Transverse colon (tissue), 4 donors: ENCODE measurements at regions not wholly inside any gene's neighbourhood (a gene's known extent, or its start where the extent isn't known, plus 50 kb on each side); places are given as distances from the start of the nearest gene placed in this dataset.

Source experiments
- DNase-seq: peaks from one replicate; pipeline ENCODE4 v3.0.0-alpha.2; 2019
- H3K27ac ChIP-seq, 4 donors: fragments of 200-600 bp; sonication (generic); 2 replicates each; pipeline ENCODE4 v1.5.1; 2016 to 2018; ENCODE audit warnings: inconsistent platforms in 4 of 4
- H3K27me3 ChIP-seq: fragments of 200-600 bp; sonication (generic); 2 replicates; pipeline ENCODE4 v1.5.1; 2017; ENCODE audit warnings: inconsistent platforms
- H3K36me3 ChIP-seq, 4 donors: fragments of 200-600 bp; sonication (generic); 2 replicates each; pipeline ENCODE4 v1.5.1; 2017 to 2019; ENCODE audit warnings: inconsistent platforms in 4 of 4
- H3K4me1 ChIP-seq, 4 donors: fragments of 200-600 bp; sonication (generic); 2 replicates each; pipeline ENCODE4 v1.5.1; 2017 to 2020; ENCODE audit warnings: inconsistent platforms in 4 of 4
- H3K4me3 ChIP-seq, 4 donors: fragments of 200-600 bp; sonication (generic); 1 replicate in 1 of 4; 2 replicates in 3 of 4; pipeline versions ENCODE4 v1.5.1 to v1.6.1; 2017 to 2019; ENCODE audit warnings: inconsistent platforms in 4 of 4
- H3K9me3 ChIP-seq, 2 donors: fragments of 200-600 bp; sonication (generic); 2 replicates each; pipeline ENCODE4 v1.5.1; 2017 to 2019; ENCODE audit warnings: inconsistent platforms in 2 of 2
- EP300 ChIP-seq: sonication (generic); formaldehyde crosslinking; IDR thresholded peaks from one replicate; pipeline ENCODE4 v1.6.1; 2017; ENCODE audit warnings: antibody characterized with exemption, low read depth
- POLR2A ChIP-seq: fragments of 450-650 bp; IDR thresholded peaks from one replicate; pipeline ENCODE4 v1.6.1; 2016; ENCODE audit warnings: antibody characterized with exemption, mild to moderate bottlenecking, moderate library complexity
- POLR2AphosphoS5 ChIP-seq, 3 donors: sonication (generic); formaldehyde crosslinking; IDR thresholded peaks; one replicate each; pipeline ENCODE4 v1.6.1; 2016; ENCODE audit warnings: antibody characterized with exemption in 3 of 3
- WGBS, 2 donors: methylation state at CpG; one replicate each; pipeline ENCODE4 v1.1.5; 2018; ENCODE audit warnings: low coverage in 1 of 2; 5-methylcytosine and 5-hydroxymethylcytosine counted together
- in situ Hi-C, 4 donors: fragments of 200-750 bp; cut with MboI; loops; one replicate each; pipeline versions ENCODE4 v1.15.0 to v1.15.1; 2017; ENCODE audit warnings: low sequenced_read_pairs in 3 of 4, low pct_ligation_motif_present in 1 of 4, low pct_unique_long_range_greater_than_20kb in 1 of 4
- intact Hi-C: fragments of 100-400 bp; cut with DNase I; formaldehyde crosslinking; loops from one replicate; pipeline ENCODE4 v1.15.1; 2023; ENCODE audit warnings: low total_unique reads
- TF ChIP-seq, protein P1 (sequence below), 5 experiments: fragments of 200-600 bp in 3 of 5; fragments of 450-650 bp in 2 of 5; sonication (generic) in 3 of 5; IDR thresholded peaks; 1 replicate in 2 of 5; 2 replicates in 3 of 5; pipeline ENCODE4 v1.5.1; 2016 to 2017; ENCODE audit warnings: antibody characterized with exemption in 5 of 5, inconsistent platforms in 3 of 5, mild to moderate bottlenecking in 2 of 5, moderate library complexity in 1 of 5

- no peaks in the 10 kb centered on the region for H3K9me3 ChIP-seq
- WGBS, 2 donors: 82% methylated on average over 7 of the region's 8 CpGs; no CpG with 5 or more reads in 1 of the 2 donors
- TF ChIP-seq EP300 (no peak), POLR2A (no peak), POLR2AphosphoS5 (IDR thresholded peaks at IDR 0.05) (no peak)
- TF ChIP-seq, protein P1, sequence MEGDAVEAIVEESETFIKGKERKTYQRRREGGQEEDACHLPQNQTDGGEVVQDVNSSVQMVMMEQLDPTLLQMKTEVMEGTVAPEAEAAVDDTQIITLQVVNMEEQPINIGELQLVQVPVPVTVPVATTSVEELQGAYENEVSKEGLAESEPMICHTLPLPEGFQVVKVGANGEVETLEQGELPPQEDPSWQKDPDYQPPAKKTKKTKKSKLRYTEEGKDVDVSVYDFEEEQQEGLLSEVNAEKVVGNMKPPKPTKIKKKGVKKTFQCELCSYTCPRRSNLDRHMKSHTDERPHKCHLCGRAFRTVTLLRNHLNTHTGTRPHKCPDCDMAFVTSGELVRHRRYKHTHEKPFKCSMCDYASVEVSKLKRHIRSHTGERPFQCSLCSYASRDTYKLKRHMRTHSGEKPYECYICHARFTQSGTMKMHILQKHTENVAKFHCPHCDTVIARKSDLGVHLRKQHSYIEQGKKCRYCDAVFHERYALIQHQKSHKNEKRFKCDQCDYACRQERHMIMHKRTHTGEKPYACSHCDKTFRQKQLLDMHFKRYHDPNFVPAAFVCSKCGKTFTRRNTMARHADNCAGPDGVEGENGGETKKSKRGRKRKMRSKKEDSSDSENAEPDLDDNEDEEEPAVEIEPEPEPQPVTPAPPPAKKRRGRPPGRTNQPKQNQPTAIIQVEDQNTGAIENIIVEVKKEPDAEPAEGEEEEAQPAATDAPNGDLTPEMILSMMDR (IDR thresholded peaks at IDR 0.05): no peak
- intact Hi-C loops: no loop called here
- no peak for DNase-seq
- H3K4me3 ChIP-seq: no peak overlapping the region
- no peaks in the 10 kb centered on the region for H3K27me3 ChIP-seq
- in situ Hi-C loops: no loop called here
- H3K4me1 ChIP-seq: no peaks in the 10 kb centered on the region
- H3K36me3 ChIP-seq: no peaks in the 10 kb centered on the region
- H3K27ac ChIP-seq: no peak overlapping the region
These were observed 242.1 kb downstream of the CTTN start for GRCh38 chr11:70640408-70640807.

- no peaks in the 10 kb centered on the region for H3K4me1 ChIP-seq
- in situ Hi-C loops (no loop called here), intact Hi-C loops (no loop called here)
- WGBS, 2 donors: 35 to 64% methylated on average over 6 to 12 of the region's 12 CpGs
- no peak for DNase-seq
- H3K9me3 ChIP-seq: no peaks in the 10 kb centered on the region
- TF ChIP-seq POLR2A (no peak), POLR2AphosphoS5 (IDR thresholded peaks at IDR 0.05) (no peak), EP300 (no peak)
- TF ChIP-seq, protein P1 (IDR thresholded peaks at IDR 0.05): no peak
- H3K27me3 ChIP-seq: no peaks in the 10 kb centered on the region
- no peak overlapping the region for H3K4me3 ChIP-seq
- no peaks in the 10 kb centered on the region for H3K36me3 ChIP-seq
- no peak overlapping the region for H3K27ac ChIP-seq
These were observed 243.0 kb downstream of the CTTN start for GRCh38 chr11:70641369-70641768.

GRCh38 chr11:70642266-70642665, 243.9 kb downstream of the CTTN start:
- intact Hi-C loops (no loop called here), in situ Hi-C loops (no loop called here)
- no peak overlapping the region for H3K4me3 ChIP-seq
- no peaks in the 10 kb centered on the region for H3K36me3 ChIP-seq
- no peak for DNase-seq
- 74 to 96% methylated on average over 4 to 14 of the region's 14 CpGs for WGBS, 2 donors
- no peaks in the 10 kb centered on the region for H3K27me3 ChIP-seq
- H3K9me3 ChIP-seq: no peaks in the 10 kb centered on the region
- no peaks in the 10 kb centered on the region for H3K4me1 ChIP-seq
- TF ChIP-seq POLR2AphosphoS5 (IDR thresholded peaks at IDR 0.05) (no peak), POLR2A (no peak), EP300 (no peak)
- TF ChIP-seq, protein P1 (IDR thresholded peaks at IDR 0.05): no peak
- no peak overlapping the region for H3K27ac ChIP-seq

GRCh38 chr11:70643642-70644041, 245.3 kb downstream of the CTTN start:
- TF ChIP-seq EP300: no peak
- TF ChIP-seq, protein P1 (IDR thresholded peaks at IDR 0.05): no peak
- TF ChIP-seq POLR2AphosphoS5 (IDR thresholded peaks at IDR 0.05): no peak
- TF ChIP-seq POLR2A: no peak
- in situ Hi-C loops: no loop called here
- 68 to 70% methylated on average over 6 to 9 of the region's 9 CpGs for WGBS, 2 donors

More at GRCh38 chr11:70643642-70644041, 245.3 kb downstream of the CTTN start:
- Histone ChIP-seq H3K4me3 (no peak overlapping the region), H3K27me3 (no peaks in the 10 kb centered on the region), H3K36me3 (no peaks in the 10 kb centered on the region), H3K27ac (no peak overlapping the region), H3K4me1 (no peaks in the 10 kb centered on the region), H3K9me3 (no peaks in the 10 kb centered on the region)
- no peak for DNase-seq
- intact Hi-C loops: no loop called here
